GM19238 (cell line): ENCODE measurements at regions not wholly inside any gene's neighbourhood (a gene's known extent, or its start where the extent isn't known, plus 50 kb on each side); places are given as distances from the start of the nearest gene placed in this dataset.
"Not testable (repeated sequence)": the region's sequence is repeated elsewhere in the genome, so short reads cannot be mapped to it uniquely, and the experiment has no call there.

Source experiments
- DNase-seq: peaks from one replicate; pipeline ENCODE4 v3.0.0; 2011; ENCODE audit warnings: low spot score; ENCODE audit not compliant: insufficient read length

GRCh38 chr4:134518574-134519217 lies 317.1 kb upstream of the PABPC4L start:
- no peak for DNase-seq

- no peak for DNase-seq
These were observed 309.0 kb upstream of the PABPC4L start for GRCh38 chr4:134510544-134510943.

- DNase-seq, result no peak
These were observed 303.9 kb upstream of the PABPC4L start for GRCh38 chr4:134505511-134505910.

- no peak for DNase-seq
These were observed 300.5 kb upstream of the PABPC4L start for GRCh38 chr4:134501973-134502643.

- not testable (repeated sequence) for DNase-seq
These were observed 299.9 kb upstream of the PABPC4L start for GRCh38 chr4:134501488-134501887.

- DNase-seq, result no peak
These were observed 297.5 kb upstream of the PABPC4L start for GRCh38 chr4:134499074-134499473.

- no peak for DNase-seq
These were observed 289.3 kb upstream of the PABPC4L start for GRCh38 chr4:134490863-134491262.

- not testable (repeated sequence) for DNase-seq
These were observed 281.9 kb upstream of the PABPC4L start for GRCh38 chr4:134483514-134483913.

GRCh38 chr4:134471569-134471968 lies 270.0 kb upstream of the PABPC4L start:
- no peak for DNase-seq

- no peak for DNase-seq
These were observed 269.0 kb upstream of the PABPC4L start for GRCh38 chr4:134470544-134470943.

- no peak for DNase-seq
These were observed 263.8 kb upstream of the PABPC4L start for GRCh38 chr4:134465417-134465816.

GRCh38 chr4:134463771-134464170 lies 262.2 kb upstream of the PABPC4L start:
- DNase-seq, result no peak

- DNase-seq, result no peak
These were observed 225.2 kb upstream of the PABPC4L start for GRCh38 chr4:134426821-134427220.

- no peak for DNase-seq
These were observed 224.2 kb upstream of the PABPC4L start for GRCh38 chr4:134425756-134426155.

GRCh38 chr4:134422776-134423175 lies 221.2 kb upstream of the PABPC4L start:
- no peak for DNase-seq

GRCh38 chr4:134421734-134422133 lies 220.1 kb upstream of the PABPC4L start:
- no peak for DNase-seq

GRCh38 chr4:134408897-134409296 lies 207.3 kb upstream of the PABPC4L start:
- no peak for DNase-seq

GRCh38 chr4:134401798-134402197 lies 200.2 kb upstream of the PABPC4L start:
- no peak for DNase-seq

GRCh38 chr4:134393592-134393991 lies 192.0 kb upstream of the PABPC4L start:
- no peak for DNase-seq

GRCh38 chr4:134390319-134390718 lies 188.7 kb upstream of the PABPC4L start:
- no peak for DNase-seq

- DNase-seq, result no peak
These were observed 186.8 kb upstream of the PABPC4L start for GRCh38 chr4:134388351-134388750.

GRCh38 chr4:134382478-134383227 lies 181.1 kb upstream of the PABPC4L start:
- DNase-seq, result no peak
